NCI-H187 (cell line): ENCODE measurements at regions not wholly inside any gene's neighbourhood (a gene's known extent, or its start where the extent isn't known, plus 50 kb on each side); places are given as distances from the start of the nearest gene placed in this dataset.

Experiments used
- DNase-seq, 2 experiments: peaks; one replicate each; lab custom pipeline; 2025; lab: John Stamatoyannopoulos, UW

- no peak for DNase-seq
Measured at GRCh38 chr2:14533131-14533757, 99.3 kb upstream of the LRATD1 start.

GRCh38 chr2:14535156-14535555, 97.4 kb upstream of the LRATD1 start:
- no peak for DNase-seq

GRCh38 chr2:14536976-14537375, 95.5 kb upstream of the LRATD1 start:
- DNase-seq: no peak

- no peak for DNase-seq
Measured at GRCh38 chr2:14540015-14540414, 92.5 kb upstream of the LRATD1 start.

GRCh38 chr2:14543284-14543683, 89.2 kb upstream of the LRATD1 start:
- no peak for DNase-seq

- no peak for DNase-seq
Measured at GRCh38 chr2:14544247-14544646, 88.3 kb upstream of the LRATD1 start.

- no peak for DNase-seq
Measured at GRCh38 chr2:14547830-14548229, 84.7 kb upstream of the LRATD1 start.

- no peak for DNase-seq
Measured at GRCh38 chr2:14550658-14551057, 81.9 kb upstream of the LRATD1 start.

GRCh38 chr2:14551069-14551468, 81.4 kb upstream of the LRATD1 start:
- DNase-seq: no peak

- DNase-seq: no peak
Measured at GRCh38 chr2:14552286-14552685, 80.2 kb upstream of the LRATD1 start.

- DNase-seq: no peak
Measured at GRCh38 chr2:14552818-14553217, 79.7 kb upstream of the LRATD1 start.

- no peak for DNase-seq
Measured at GRCh38 chr2:14554849-14555545, 77.5 kb upstream of the LRATD1 start.

GRCh38 chr2:14557111-14557510, 75.4 kb upstream of the LRATD1 start:
- no peak for DNase-seq

- DNase-seq: no peak
Measured at GRCh38 chr2:14557916-14558315, 74.6 kb upstream of the LRATD1 start.

- no peak for DNase-seq
Measured at GRCh38 chr2:14558335-14558919, 74.1 kb upstream of the LRATD1 start.

GRCh38 chr2:14560716-14561115, 71.8 kb upstream of the LRATD1 start:
- DNase-seq: no peak

GRCh38 chr2:14563324-14563723, 69.2 kb upstream of the LRATD1 start:
- DNase-seq: no peak

GRCh38 chr2:14565666-14566065, 66.9 kb upstream of the LRATD1 start:
- no peak for DNase-seq

- no peak for DNase-seq
Measured at GRCh38 chr2:14567561-14567960, 65.0 kb upstream of the LRATD1 start.

GRCh38 chr2:14569294-14569693, 63.2 kb upstream of the LRATD1 start:
- DNase-seq: no peak

GRCh38 chr2:14572633-14573032, 59.9 kb upstream of the LRATD1 start:
- no peak for DNase-seq

- no peak for DNase-seq
Measured at GRCh38 chr2:14577843-14578242, 54.7 kb upstream of the LRATD1 start.
